ENCODE measurements at regions not wholly inside any gene's neighbourhood (a gene's known extent, or its start where the extent isn't known, plus 50 kb on each side); places are given as distances from the start of the nearest gene placed in this dataset.

GRCh38 chr3:141684758-141685157 is 53.3 kb upstream of the RNF7 start:
- Histone ChIP-seq H3K4me3 (ENCODE audit: low read depth, low read length) (no peak overlapping the region), H3K27me3 (ENCODE audit: control insufficient read depth, insufficient read depth, low read length) (no peaks in the 10 kb centered on the region), H3K36me3 (ENCODE audit: control insufficient read depth, insufficient read depth, low read length) (no peaks in the 10 kb centered on the region)
- FAIRE-seq (no peak), DNase-seq (ENCODE audit: low read depth) (no peak)
- no peak for TF ChIP-seq CTCF (IDR thresholded peaks at IDR 0.05; ENCODE audit: insufficient read depth, low read length, severe bottlenecking)

- no peaks in the 10 kb centered on the region for H3K36me3 ChIP-seq (ENCODE audit: control insufficient read depth, insufficient read depth, low read length)
- peak; percentile 53 for DNase-seq (ENCODE audit: low read depth)
- H3K4me3 ChIP-seq (ENCODE audit: low read depth, low read length): no peak overlapping the region
- TF ChIP-seq CTCF (IDR thresholded peaks at IDR 0.05; ENCODE audit: insufficient read depth, low read length, severe bottlenecking): no peak
- no peaks in the 10 kb centered on the region for H3K27me3 ChIP-seq (ENCODE audit: control insufficient read depth, insufficient read depth, low read length)
- FAIRE-seq: no peak
These were observed 51.4 kb upstream of the RNF7 start for GRCh38 chr3:141686466-141687291.
